ENCODE measurements at regions not wholly inside any gene's neighbourhood (a gene's known extent, or its start where the extent isn't known, plus 50 kb on each side); places are given as distances from the start of the nearest gene placed in this dataset.

GRCh38 chr5:167903243-167903642 is 388.2 kb upstream of the WWC1 start:
- no peak overlapping the region for H3K4me3 ChIP-seq (ENCODE audit: low read length in 3 of 3)
- H3K4me1 ChIP-seq (ENCODE audit: control insufficient read depth in 3 of 3, insufficient read depth in 3 of 3, low read length in 3 of 3): no peaks in the 10 kb centered on the region
- no peak overlapping the region for H3K27ac ChIP-seq (ENCODE audit: low read depth, low read length)
- H3K27me3 ChIP-seq (ENCODE audit: control insufficient read depth in 3 of 3, insufficient read depth in 3 of 3, low read length in 3 of 3): no peaks in the 10 kb centered on the region
- H3K9ac ChIP-seq (ENCODE audit: low read depth in 1 of 3, low read length in 3 of 3): no peak overlapping the region
- H3K9me3 ChIP-seq (ENCODE audit: control insufficient read depth in 3 of 3, low read length in 3 of 3): no peaks in the 10 kb centered on the region
- no peaks in the 10 kb centered on the region for H3K36me3 ChIP-seq (ENCODE audit: control insufficient read depth in 3 of 3, insufficient read depth in 3 of 3, low read length in 3 of 3)

GRCh38 chr5:167903659-167904058 is 387.8 kb upstream of the WWC1 start:
- Histone ChIP-seq H3K9ac (ENCODE audit: low read depth in 1 of 3, low read length in 3 of 3) (no peak overlapping the region), H3K27me3 (ENCODE audit: control insufficient read depth in 3 of 3, insufficient read depth in 3 of 3, low read length in 3 of 3) (no peaks in the 10 kb centered on the region), H3K27ac (ENCODE audit: low read depth, low read length) (no peak overlapping the region), H3K36me3 (ENCODE audit: control insufficient read depth in 3 of 3, insufficient read depth in 3 of 3, low read length in 3 of 3) (no peaks in the 10 kb centered on the region), H3K9me3 (ENCODE audit: control insufficient read depth in 3 of 3, low read length in 3 of 3) (no peaks in the 10 kb centered on the region), H3K4me1 (ENCODE audit: control insufficient read depth in 3 of 3, insufficient read depth in 3 of 3, low read length in 3 of 3) (no peaks in the 10 kb centered on the region), H3K4me3 (ENCODE audit: low read length in 3 of 3) (no peak overlapping the region)

- Histone ChIP-seq H3K9ac (ENCODE audit: low read depth in 1 of 3, low read length in 3 of 3) (no peak overlapping the region), H3K27ac (ENCODE audit: low read depth, low read length) (no peak overlapping the region), H3K4me1 (ENCODE audit: control insufficient read depth in 3 of 3, insufficient read depth in 3 of 3, low read length in 3 of 3) (no peaks in the 10 kb centered on the region), H3K27me3 (ENCODE audit: control insufficient read depth in 3 of 3, insufficient read depth in 3 of 3, low read length in 3 of 3) (no peaks in the 10 kb centered on the region), H3K36me3 (ENCODE audit: control insufficient read depth in 3 of 3, insufficient read depth in 3 of 3, low read length in 3 of 3) (no peaks in the 10 kb centered on the region), H3K4me3 (ENCODE audit: low read length in 3 of 3) (no peak overlapping the region), H3K9me3 (ENCODE audit: control insufficient read depth in 3 of 3, low read length in 3 of 3) (no peaks in the 10 kb centered on the region)
These were observed 385.3 kb upstream of the WWC1 start for GRCh38 chr5:167905919-167906853.

- Histone ChIP-seq H3K27me3 (ENCODE audit: control insufficient read depth in 3 of 3, insufficient read depth in 3 of 3, low read length in 3 of 3) (no peaks in the 10 kb centered on the region), H3K9ac (ENCODE audit: low read depth in 1 of 3, low read length in 3 of 3) (no peak overlapping the region), H3K9me3 (ENCODE audit: control insufficient read depth in 3 of 3, low read length in 3 of 3) (no peaks in the 10 kb centered on the region)
These were observed 382.8 kb upstream of the WWC1 start for GRCh38 chr5:167908606-167909005.

GRCh38 chr5:167912941-167913665 is 378.3 kb upstream of the WWC1 start:
- no peaks in the 10 kb centered on the region for H3K36me3 ChIP-seq (ENCODE audit: control insufficient read depth in 3 of 3, insufficient read depth in 3 of 3, low read length in 3 of 3)
- no peaks in the 10 kb centered on the region for H3K27me3 ChIP-seq (ENCODE audit: control insufficient read depth in 3 of 3, insufficient read depth in 3 of 3, low read length in 3 of 3)
- H3K9ac ChIP-seq (ENCODE audit: low read depth in 1 of 3, low read length in 3 of 3): no peak overlapping the region
- H3K4me1 ChIP-seq (ENCODE audit: control insufficient read depth in 3 of 3, insufficient read depth in 3 of 3, low read length in 3 of 3): no peaks in the 10 kb centered on the region
- H3K9me3 ChIP-seq (ENCODE audit: control insufficient read depth in 3 of 3, low read length in 3 of 3): no peaks in the 10 kb centered on the region
- H3K27ac ChIP-seq (ENCODE audit: low read depth, low read length): no peak overlapping the region
- H3K4me3 ChIP-seq (ENCODE audit: low read length in 3 of 3): no peak overlapping the region

More at GRCh38 chr5:167908606-167909005, 382.8 kb upstream of the WWC1 start:
- H3K4me3 ChIP-seq (ENCODE audit: low read length in 3 of 3): no peak overlapping the region
- H3K36me3 ChIP-seq (ENCODE audit: control insufficient read depth in 3 of 3, insufficient read depth in 3 of 3, low read length in 3 of 3): no peaks in the 10 kb centered on the region
- no peaks in the 10 kb centered on the region for H3K4me1 ChIP-seq (ENCODE audit: control insufficient read depth in 3 of 3, insufficient read depth in 3 of 3, low read length in 3 of 3)
- no peak overlapping the region for H3K27ac ChIP-seq (ENCODE audit: low read depth, low read length)

- Histone ChIP-seq H3K9me3 (ENCODE audit: control insufficient read depth in 3 of 3, low read length in 3 of 3) (no peaks in the 10 kb centered on the region), H3K4me3 (ENCODE audit: low read length in 3 of 3) (no peak overlapping the region), H3K27me3 (ENCODE audit: control insufficient read depth in 3 of 3, insufficient read depth in 3 of 3, low read length in 3 of 3) (no peaks in the 10 kb centered on the region), H3K9ac (ENCODE audit: low read depth in 1 of 3, low read length in 3 of 3) (no peak overlapping the region), H3K36me3 (ENCODE audit: control insufficient read depth in 3 of 3, insufficient read depth in 3 of 3, low read length in 3 of 3) (no peaks in the 10 kb centered on the region), H3K27ac (ENCODE audit: low read depth, low read length) (no peak overlapping the region), H3K4me1 (ENCODE audit: control insufficient read depth in 3 of 3, insufficient read depth in 3 of 3, low read length in 3 of 3) (no peaks in the 10 kb centered on the region)
These were observed 376.2 kb upstream of the WWC1 start for GRCh38 chr5:167915237-167915636.

- Histone ChIP-seq H3K9me3 (ENCODE audit: control insufficient read depth in 3 of 3, low read length in 3 of 3) (no peaks in the 10 kb centered on the region), H3K4me3 (ENCODE audit: low read length in 3 of 3) (no peak overlapping the region), H3K9ac (ENCODE audit: low read depth in 1 of 3, low read length in 3 of 3) (no peak overlapping the region), H3K27ac (ENCODE audit: low read depth, low read length) (no peak overlapping the region), H3K36me3 (ENCODE audit: control insufficient read depth in 3 of 3, insufficient read depth in 3 of 3, low read length in 3 of 3) (no peaks in the 10 kb centered on the region), H3K27me3 (ENCODE audit: control insufficient read depth in 3 of 3, insufficient read depth in 3 of 3, low read length in 3 of 3) (no peaks in the 10 kb centered on the region), H3K4me1 (ENCODE audit: control insufficient read depth in 3 of 3, insufficient read depth in 3 of 3, low read length in 3 of 3) (no peaks in the 10 kb centered on the region)
These were observed 375.2 kb upstream of the WWC1 start for GRCh38 chr5:167916261-167916691.

GRCh38 chr5:167916706-167917105 is 374.7 kb upstream of the WWC1 start:
- no peak overlapping the region for H3K9ac ChIP-seq (ENCODE audit: low read depth in 1 of 3, low read length in 3 of 3)
- H3K27ac ChIP-seq (ENCODE audit: low read depth, low read length): no peak overlapping the region
- H3K36me3 ChIP-seq (ENCODE audit: control insufficient read depth in 3 of 3, insufficient read depth in 3 of 3, low read length in 3 of 3): no peaks in the 10 kb centered on the region
- H3K9me3 ChIP-seq (ENCODE audit: control insufficient read depth in 3 of 3, low read length in 3 of 3): no peaks in the 10 kb centered on the region
- H3K4me3 ChIP-seq (ENCODE audit: low read length in 3 of 3): no peak overlapping the region
- H3K4me1 ChIP-seq (ENCODE audit: control insufficient read depth in 3 of 3, insufficient read depth in 3 of 3, low read length in 3 of 3): no peaks in the 10 kb centered on the region
- no peaks in the 10 kb centered on the region for H3K27me3 ChIP-seq (ENCODE audit: control insufficient read depth in 3 of 3, insufficient read depth in 3 of 3, low read length in 3 of 3)

- Histone ChIP-seq H3K9ac (ENCODE audit: low read depth in 1 of 3, low read length in 3 of 3) (no peak overlapping the region), H3K27ac (ENCODE audit: low read depth, low read length) (no peak overlapping the region), H3K4me1 (ENCODE audit: control insufficient read depth in 3 of 3, insufficient read depth in 3 of 3, low read length in 3 of 3) (no peaks in the 10 kb centered on the region), H3K27me3 (ENCODE audit: control insufficient read depth in 3 of 3, insufficient read depth in 3 of 3, low read length in 3 of 3) (no peaks in the 10 kb centered on the region), H3K4me3 (ENCODE audit: low read length in 3 of 3) (no peak overlapping the region), H3K36me3 (ENCODE audit: control insufficient read depth in 3 of 3, insufficient read depth in 3 of 3, low read length in 3 of 3) (no peaks in the 10 kb centered on the region), H3K9me3 (ENCODE audit: control insufficient read depth in 3 of 3, low read length in 3 of 3) (no peaks in the 10 kb centered on the region)
These were observed 373.1 kb upstream of the WWC1 start for GRCh38 chr5:167918184-167918812.

All from skeletal muscle tissue (tissue), 3 donors.